ENCODE measurements at regions not wholly inside any gene's neighbourhood (a gene's known extent, or its start where the extent isn't known, plus 50 kb on each side); places are given as distances from the start of the nearest gene placed in this dataset.

DNA sequence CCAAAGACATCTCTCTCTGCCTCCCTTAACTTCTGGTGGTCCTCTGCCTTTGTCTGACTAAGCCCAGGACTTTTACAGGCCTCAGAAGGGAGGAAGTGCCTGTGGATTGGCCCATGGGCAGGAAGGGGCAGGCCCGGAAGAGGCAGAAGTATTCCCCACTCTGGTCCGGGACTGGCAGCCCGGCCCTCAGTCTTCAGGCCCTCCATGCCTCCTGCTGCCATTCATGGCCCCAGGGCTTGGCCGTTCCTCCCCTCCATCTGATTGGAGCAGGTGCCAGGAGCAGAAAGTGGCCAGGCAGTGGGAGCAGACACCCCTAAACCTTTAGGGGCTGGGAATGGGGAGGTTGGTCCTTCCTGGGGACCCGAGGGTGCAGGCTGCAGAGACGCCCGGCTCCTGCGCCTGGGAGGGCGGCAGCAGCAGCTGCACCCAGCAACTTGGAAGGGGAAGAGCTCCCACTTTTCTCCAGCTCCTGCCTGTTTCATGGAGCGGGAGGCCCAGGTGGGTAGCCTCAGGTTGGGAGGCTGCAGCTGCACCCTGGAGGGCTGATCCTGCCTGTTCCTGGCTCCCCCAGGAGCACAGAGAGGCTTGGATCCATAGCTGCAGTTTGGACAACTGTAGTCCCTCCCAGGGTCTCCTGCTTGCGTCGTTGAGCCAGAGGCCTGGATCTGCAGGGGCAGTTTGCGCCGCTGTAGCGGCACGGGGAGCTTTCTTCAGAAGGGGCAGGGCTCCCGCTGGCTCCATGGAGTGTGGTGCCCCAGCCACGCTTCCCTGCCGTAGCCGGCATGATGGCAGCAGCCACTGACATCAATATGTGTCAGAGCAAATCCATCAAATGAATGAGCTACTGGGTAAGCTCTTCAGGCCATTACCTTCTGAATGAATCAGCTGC is 661.5 kb upstream of the NUDT12 start:
- Histone ChIP-seq H3K27ac (ENCODE audit: low read depth in 2 of 2, low read length in 2 of 2) (no peak overlapping the region), H3K36me3 (ENCODE audit: control insufficient read depth in 2 of 3, insufficient read depth in 3 of 3, low read length in 3 of 3) (no peaks in the 10 kb centered on the region), H3K27me3 (ENCODE audit: control insufficient read depth, insufficient read depth, low read length) (no peaks in the 10 kb centered on the region), H3K9ac (ENCODE audit: low read length in 3 of 3) (no peak overlapping the region), H3K4me3 (ENCODE audit: low read length in 3 of 3) (no peak overlapping the region), H3K4me1 (ENCODE audit: control insufficient read depth in 2 of 3, insufficient read depth in 2 of 3, low read depth in 1 of 3, low read length in 3 of 3) (no peaks in the 10 kb centered on the region), H3K9me3 (ENCODE audit: control insufficient read depth in 2 of 3, insufficient read depth in 1 of 3, low read length in 3 of 3) (no peaks in the 10 kb centered on the region)
- intact Hi-C loops (cut with DNase I) = no loop called here
- no peak for TF ChIP-seq CTCF (IDR thresholded peaks at IDR 0.05; ENCODE audit: borderline replicate concordance, extremely low read depth, insufficient read depth)
- DNase-seq (no peak), FAIRE-seq (no peak)

GRCh38 chr5:104218200-104218599 is 655.6 kb upstream of the NUDT12 start:
- Histone ChIP-seq H3K9ac (ENCODE audit: low read length in 3 of 3) (no peak overlapping the region), H3K9me3 (ENCODE audit: control insufficient read depth in 2 of 3, insufficient read depth in 1 of 3, low read length in 3 of 3) (no peaks in the 10 kb centered on the region), H3K4me1 (ENCODE audit: control insufficient read depth in 2 of 3, insufficient read depth in 2 of 3, low read depth in 1 of 3, low read length in 3 of 3) (no peaks in the 10 kb centered on the region), H3K36me3 (ENCODE audit: control insufficient read depth in 2 of 3, insufficient read depth in 3 of 3, low read length in 3 of 3) (no peaks in the 10 kb centered on the region), H3K27ac (ENCODE audit: low read depth in 2 of 2, low read length in 2 of 2) (no peak overlapping the region), H3K4me3 (ENCODE audit: low read length in 3 of 3) (no peak overlapping the region), H3K27me3 (ENCODE audit: control insufficient read depth, insufficient read depth, low read length) (no peaks in the 10 kb centered on the region)
- intact Hi-C loops (cut with DNase I) = no loop called here
- TF ChIP-seq CTCF (IDR thresholded peaks at IDR 0.05; ENCODE audit: borderline replicate concordance, extremely low read depth, insufficient read depth) = no peak
- DNase-seq (no peak), FAIRE-seq (no peak)

DNA sequence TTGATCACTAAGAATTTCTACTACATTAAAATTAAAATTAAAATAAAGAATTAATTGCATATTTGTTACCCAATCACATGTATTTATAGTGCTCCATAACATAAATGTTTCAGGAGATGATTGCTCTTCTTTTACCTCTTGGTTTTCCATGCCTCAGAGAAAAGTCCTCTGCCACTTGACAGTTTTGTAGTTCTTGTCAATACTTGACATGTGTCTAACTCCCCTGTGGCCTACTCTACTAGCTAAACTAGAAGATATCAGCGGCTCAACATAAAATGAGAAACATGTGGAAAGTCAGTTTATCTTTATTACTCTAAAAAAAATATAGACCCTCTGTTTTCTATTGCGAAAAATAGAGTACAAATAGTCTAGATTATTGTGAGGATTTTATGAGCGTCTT is 650.6 kb upstream of the NUDT12 start:
- no peak for TF ChIP-seq CTCF (IDR thresholded peaks at IDR 0.05; ENCODE audit: borderline replicate concordance, extremely low read depth, insufficient read depth)
- intact Hi-C loops (cut with DNase I) = no loop called here
- DNase-seq (no peak), FAIRE-seq (no peak)
- no peak overlapping the region for H3K27ac ChIP-seq (ENCODE audit: low read depth in 2 of 2, low read length in 2 of 2)
- H3K9ac ChIP-seq (ENCODE audit: low read length in 3 of 3) = no peak overlapping the region
- no peak overlapping the region for H3K4me3 ChIP-seq (ENCODE audit: low read length in 3 of 3)
- H3K9me3 ChIP-seq (ENCODE audit: control insufficient read depth in 2 of 3, insufficient read depth in 1 of 3, low read length in 3 of 3) = no peaks in the 10 kb centered on the region
- no peaks in the 10 kb centered on the region for H3K36me3 ChIP-seq (ENCODE audit: control insufficient read depth in 2 of 3, insufficient read depth in 3 of 3, low read length in 3 of 3)
- no peaks in the 10 kb centered on the region for H3K27me3 ChIP-seq (ENCODE audit: control insufficient read depth, insufficient read depth, low read length)
- no peaks in the 10 kb centered on the region for H3K4me1 ChIP-seq (ENCODE audit: control insufficient read depth in 2 of 3, insufficient read depth in 2 of 3, low read depth in 1 of 3, low read length in 3 of 3)
